ENCODE measurements at regions not wholly inside any gene's neighbourhood (a gene's known extent, or its start where the extent isn't known, plus 50 kb on each side); places are given as distances from the start of the nearest gene placed in this dataset.

DNA sequence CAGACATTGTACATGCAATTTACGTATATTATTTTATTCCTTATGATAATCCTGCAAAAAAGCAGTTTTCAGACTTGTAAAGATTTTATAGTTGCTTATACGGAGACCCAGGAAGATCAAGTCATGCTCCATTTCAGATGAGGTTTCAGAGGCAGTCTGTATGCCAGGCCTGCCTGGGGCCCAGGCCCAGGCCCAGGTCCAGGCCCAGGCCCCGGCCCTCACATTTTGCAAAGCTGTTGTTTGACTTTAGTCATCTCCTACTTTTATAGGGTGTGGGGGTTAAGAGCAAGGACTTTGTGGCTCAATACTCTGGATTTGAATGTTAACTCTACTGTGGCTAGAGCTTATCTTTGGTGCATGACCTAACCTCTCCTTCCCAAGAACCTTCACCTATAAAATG is 217.9 kb downstream of the SAMD5 start:
- CTCF ChIA-PET = interaction anchor here (1.0 kb wide), 1 partner anchor 219 kb away, joined by 3 read pairs; no protein-coding TSS in a partner anchor
- no peak for TF ChIP-seq MAZ (IDR thresholded peaks at IDR 0.05; ENCODE audit: borderline replicate concordance, low read depth, low read length)
- TF ChIP-seq MAX (IDR thresholded peaks at IDR 0.05) = no peak
- TF ChIP-seq CBX8 (IDR thresholded peaks at IDR 0.05) = no peak
- TF ChIP-seq KDM1A (IDR thresholded peaks at IDR 0.05; ENCODE audit: low read depth) = no peak
- no peak for TF ChIP-seq HES2 (IDR thresholded peaks at IDR 0.05)
- TF ChIP-seq RARB (CRISPR knock-in tag; IDR thresholded peaks at IDR 0.05) = no peak
- no peak for TF ChIP-seq GATA3 (IDR thresholded peaks at IDR 0.05; ENCODE audit: borderline replicate concordance)
- no peak for TF ChIP-seq HDAC2 (IDR thresholded peaks at IDR 0.05)
- no peak for TF ChIP-seq RFX5 (IDR thresholded peaks at IDR 0.05)
- no peak for TF ChIP-seq FOSB (CRISPR knock-in tag; IDR thresholded peaks at IDR 0.05)
- WGBS (ENCODE audit: missing lambda C conversion rate) = 72% methylated on average over 3 of the region's 3 CpGs
- FAIRE-seq = no peak
- Histone ChIP-seq H3K27ac (no peak overlapping the region), H3K9me3 (no peaks in the 10 kb centered on the region), H3K4me1 (no peaks in the 10 kb centered on the region), H3K4me2 (no peak overlapping the region), H3K4me3 (no peak overlapping the region)
- POLR2A ChIA-PET = no interaction called here
- DNase-seq (ENCODE audit: low read depth in 1 of 2, low spot score in 1 of 2) = no peak
- no peak for ATAC-seq

DNA sequence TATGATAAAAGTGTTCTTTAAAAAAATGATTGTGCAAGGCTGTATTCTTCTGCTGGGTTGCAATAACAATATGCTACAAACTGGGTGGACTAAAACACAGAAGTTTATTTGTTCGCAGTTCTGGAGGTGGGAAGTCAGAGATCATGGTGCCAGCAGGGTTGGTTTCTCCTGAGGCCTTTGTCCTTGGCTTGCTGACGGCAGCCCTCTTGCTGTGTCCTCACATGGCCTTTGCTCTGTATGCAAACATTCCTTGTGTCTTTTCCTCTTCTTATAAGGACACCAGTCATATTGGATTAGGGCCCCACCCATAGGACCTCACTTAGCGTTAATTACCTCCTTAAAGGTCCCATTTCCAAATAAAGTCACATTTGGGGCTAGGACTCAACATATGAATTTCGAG is 220.4 kb downstream of the SAMD5 start:
- Histone ChIP-seq H3K4me2 (no peak overlapping the region), H3K9me3 (no peaks in the 10 kb centered on the region), H3K4me1 (no peaks in the 10 kb centered on the region), H3K4me3 (no peak overlapping the region), H3K27ac (no peak overlapping the region)
- TF ChIP-seq NFE2L2 (conservative IDR thresholded peaks at IDR 0.05; ENCODE audit: low read length) (no peak), HEYL (CRISPR knock-in tag; IDR thresholded peaks at IDR 0.05) (no peak), CHD4 (IDR thresholded peaks at IDR 0.05; ENCODE audit: borderline replicate concordance) (no peak), MAZ (IDR thresholded peaks at IDR 0.05; ENCODE audit: borderline replicate concordance, low read depth, low read length) (no peak), ZSCAN20 (CRISPR knock-in tag; IDR thresholded peaks at IDR 0.05) (no peak), SREBF2 (IDR thresholded peaks at IDR 0.05) (no peak), HES2 (IDR thresholded peaks at IDR 0.05) (no peak), TP53 (CRISPR knock-in tag; IDR thresholded peaks at IDR 0.05) (no peak), RNF2 (IDR thresholded peaks at IDR 0.05; ENCODE audit: borderline replicate concordance, low read depth) (no peak), ZC3H11A (IDR thresholded peaks at IDR 0.05) (no peak), HMGXB4 (CRISPR knock-in tag; IDR thresholded peaks at IDR 0.05; ENCODE audit: borderline replicate concordance) (no peak), CTCF (IDR thresholded peaks at IDR 0.05) (no peak), POLR2AphosphoS2 (conservative IDR thresholded peaks at IDR 0.05; ENCODE audit: low read length) (no peak), RARB (CRISPR knock-in tag; IDR thresholded peaks at IDR 0.05) (no peak), BHLHE40 (IDR thresholded peaks at IDR 0.05; ENCODE audit: low read depth, low read length) (no peak), RCOR1 (IDR thresholded peaks at IDR 0.05; ENCODE audit: low read depth, low read length) (no peak), CBX2 (IDR thresholded peaks at IDR 0.05; ENCODE audit: borderline replicate concordance, low read depth) (no peak)
- ATAC-seq (no peak), DNase-seq (ENCODE audit: low read depth in 1 of 2, low spot score in 1 of 2) (no peak), FAIRE-seq (no peak)
- CTCF ChIA-PET = no interaction called here
- POLR2A ChIA-PET = no interaction called here
- WGBS (ENCODE audit: missing lambda C conversion rate) = 30% methylated on average over 4 of the region's 4 CpGs
